Osteocyte (in vitro differentiated cells): ENCODE measurements at regions not wholly inside any gene's neighbourhood (a gene's known extent, or its start where the extent isn't known, plus 50 kb on each side); places are given as distances from the start of the nearest gene placed in this dataset.
"Not testable (repeated sequence)": the region's sequence is repeated elsewhere in the genome, so short reads cannot be mapped to it uniquely, and the experiment has no call there.

ENCODE experiments used
- DNase-seq: peaks from one replicate; pipeline ENCODE4 v3.0.0; 2021; ENCODE audit warnings: mixed read lengths; ENCODE audit not compliant: unreplicated experiment; ENCODE audit errors: extremely low spot score
- H3K27ac Mint-ChIP-seq: one replicate; pipeline ENCODE4 v1.8.0; 2021; ENCODE audit warnings: mild to moderate bottlenecking, mixed read lengths; ENCODE audit not compliant: unreplicated experiment
- H3K27me3 Mint-ChIP-seq: one replicate; pipeline ENCODE4 v1.8.0; 2021; ENCODE audit warnings: mixed read lengths; ENCODE audit not compliant: unreplicated experiment
- H3K36me3 Mint-ChIP-seq: one replicate; pipeline ENCODE4 v1.8.0; 2021; ENCODE audit warnings: mixed read lengths; ENCODE audit not compliant: unreplicated experiment
- H3K4me1 Mint-ChIP-seq: one replicate; pipeline ENCODE4 v1.8.0; 2021; ENCODE audit warnings: mixed read lengths; ENCODE audit not compliant: unreplicated experiment
- H3K4me3 Mint-ChIP-seq: one replicate; pipeline ENCODE4 v1.8.0; 2021; ENCODE audit warnings: mild to moderate bottlenecking, moderate library complexity, mixed read lengths; ENCODE audit not compliant: unreplicated experiment
- H3K9me3 Mint-ChIP-seq: one replicate; pipeline ENCODE4 v1.8.0; 2021; ENCODE audit warnings: mixed read lengths; ENCODE audit not compliant: unreplicated experiment
- CTCF ChIP-seq: fragments of 200-600 bp; sonication (generic); IDR thresholded peaks from 2 replicates; pipeline ENCODE4 v1.5.0; 2021; ENCODE audit warnings: antibody characterized with exemption, mild to moderate bottlenecking, moderate library complexity

- H3K4me3 Mint-ChIP-seq = no peak overlapping the region
- TF ChIP-seq CTCF = no peak
- H3K27ac Mint-ChIP-seq = no peak overlapping the region
- H3K9me3 Mint-ChIP-seq = peaks cover 10% of the 10 kb centered on the region
- no peaks in the 10 kb centered on the region for H3K27me3 Mint-ChIP-seq
- H3K4me1 Mint-ChIP-seq = no peaks in the 10 kb centered on the region
- DNase-seq = no peak
- no peaks in the 10 kb centered on the region for H3K36me3 Mint-ChIP-seq
These were observed 241.4 kb upstream of the POTED start for GRCh38 chr21:13368200-13368599.

- not testable (repeated sequence) for H3K27me3 Mint-ChIP-seq, DNase-seq, H3K4me1 Mint-ChIP-seq, H3K27ac Mint-ChIP-seq, H3K9me3 Mint-ChIP-seq, H3K36me3 Mint-ChIP-seq, H3K4me3 Mint-ChIP-seq
These were observed 236.9 kb upstream of the POTED start for GRCh38 chr21:13372721-13373120.

GRCh38 chr21:13378943-13379342 is 230.6 kb upstream of the POTED start:
- H3K27me3 Mint-ChIP-seq, H3K4me1 Mint-ChIP-seq, H3K27ac Mint-ChIP-seq, DNase-seq, H3K9me3 Mint-ChIP-seq, H3K36me3 Mint-ChIP-seq, H3K4me3 Mint-ChIP-seq: not testable (repeated sequence)

GRCh38 chr21:13379566-13379965 is 230.0 kb upstream of the POTED start:
- not testable (repeated sequence) for H3K4me1 Mint-ChIP-seq, H3K4me3 Mint-ChIP-seq, DNase-seq, H3K27me3 Mint-ChIP-seq, H3K36me3 Mint-ChIP-seq, H3K27ac Mint-ChIP-seq, H3K9me3 Mint-ChIP-seq

- not testable (repeated sequence) for H3K4me1 Mint-ChIP-seq, H3K27me3 Mint-ChIP-seq, H3K4me3 Mint-ChIP-seq, H3K9me3 Mint-ChIP-seq, H3K36me3 Mint-ChIP-seq, DNase-seq, H3K27ac Mint-ChIP-seq
These were observed 229.0 kb upstream of the POTED start for GRCh38 chr21:13380561-13380960.

- H3K27ac Mint-ChIP-seq, H3K4me1 Mint-ChIP-seq, H3K27me3 Mint-ChIP-seq, H3K4me3 Mint-ChIP-seq, DNase-seq, H3K36me3 Mint-ChIP-seq: not testable (repeated sequence)
- peaks cover 15% of the 10 kb centered on the region for H3K9me3 Mint-ChIP-seq
These were observed 225.4 kb upstream of the POTED start for GRCh38 chr21:13384143-13384542.

- H3K27ac Mint-ChIP-seq, H3K4me1 Mint-ChIP-seq, H3K4me3 Mint-ChIP-seq, H3K27me3 Mint-ChIP-seq, H3K36me3 Mint-ChIP-seq, DNase-seq: not testable (repeated sequence)
- H3K9me3 Mint-ChIP-seq = peaks cover 22% of the 10 kb centered on the region
These were observed 200.4 kb upstream of the POTED start for GRCh38 chr21:13409184-13409583.

GRCh38 chr21:13435863-13436262 is 173.7 kb upstream of the POTED start:
- H3K36me3 Mint-ChIP-seq, H3K27ac Mint-ChIP-seq, H3K4me1 Mint-ChIP-seq, H3K27me3 Mint-ChIP-seq, H3K4me3 Mint-ChIP-seq, DNase-seq: not testable (repeated sequence)
- H3K9me3 Mint-ChIP-seq = peaks cover 19% of the 10 kb centered on the region

- H3K27me3 Mint-ChIP-seq, H3K27ac Mint-ChIP-seq, H3K36me3 Mint-ChIP-seq, H3K4me3 Mint-ChIP-seq, H3K4me1 Mint-ChIP-seq, DNase-seq: not testable (repeated sequence)
- H3K9me3 Mint-ChIP-seq = peaks cover 21% of the 10 kb centered on the region
These were observed 161.8 kb upstream of the POTED start for GRCh38 chr21:13447767-13448166.

- H3K4me1 Mint-ChIP-seq, H3K27ac Mint-ChIP-seq: not testable (repeated sequence)
- peaks cover 30% of the 10 kb centered on the region for H3K9me3 Mint-ChIP-seq
These were observed 146.0 kb upstream of the POTED start for GRCh38 chr21:13463562-13463961.

More at GRCh38 chr21:13463562-13463961, 146.0 kb upstream of the POTED start:
- not testable (repeated sequence) for H3K27me3 Mint-ChIP-seq, H3K4me3 Mint-ChIP-seq, DNase-seq, H3K36me3 Mint-ChIP-seq
